Caco-2 (cell line): ENCODE measurements at regions not wholly inside any gene's neighbourhood (a gene's known extent, or its start where the extent isn't known, plus 50 kb on each side); places are given as distances from the start of the nearest gene placed in this dataset.

Experiments
- BruUV-seq: library from RNA; stranded (reverse); fragments of 400-500 nt; replicated peaks from 2 replicates; lab custom pipeline; 2021; lab: Mats Ljungman, UMichigan
- CTCF ChIA-PET: fragments of 300-600 bp; sonication (Branson Sonifier 250); formaldehyde crosslinking; loops from one replicate; lab custom pipeline; 2022; ENCODE audit warnings: antibody characterized with exemption; lab: Charles Lee
- POLR2A ChIA-PET: fragments of 300-600 bp; sonication (Branson Sonifier 250); formaldehyde crosslinking; loops from one replicate; lab custom pipeline; 2022; ENCODE audit warnings: antibody characterized with exemption; lab: Charles Lee
- DNase-seq, 2 experiments: peaks; one replicate each; pipeline versions ENCODE4 v3.0.0 to v3.0.0-alpha.2; 2020 to 2022
- H3K27me3 ChIP-seq: replicated peaks from 2 replicates; pipeline ENCODE4 v1.6.0; 2011; ENCODE audit warnings: low read length; ENCODE audit not compliant: control insufficient read depth, insufficient read depth
- H3K36me3 ChIP-seq: 2 replicates; pipeline ENCODE4 v1.5.1; 2011; ENCODE audit warnings: low read length; ENCODE audit not compliant: control insufficient read depth, insufficient read depth
- H3K4me1 ChIP-seq: fragments of 250-450 bp; sonication (Bioruptor Pico); 2 replicates; pipeline ENCODE4 v1.5.1; 2020; ENCODE audit warnings: mild to moderate bottlenecking
- H3K4me3 ChIP-seq: 2 replicates; pipeline ENCODE4 v1.5.1; 2011; ENCODE audit warnings: low read depth, mild to moderate bottlenecking, control low read depth, low read length
- H3K9me3 ChIP-seq: fragments of 250-450 bp; sonication (Bioruptor Pico); 2 replicates; pipeline ENCODE4 v1.5.1; 2020; ENCODE audit warnings: mild to moderate bottlenecking, moderate library complexity
- H3K27ac Mint-ChIP-seq: one replicate; pipeline ENCODE4 v1.8.0; 2022; ENCODE audit warnings: mixed read lengths; ENCODE audit not compliant: unreplicated experiment
- H3K27me3 Mint-ChIP-seq: one replicate; pipeline ENCODE4 v1.8.0; 2022; ENCODE audit warnings: mixed read lengths; ENCODE audit not compliant: insufficient read depth, unreplicated experiment
- H3K36me3 Mint-ChIP-seq: one replicate; pipeline ENCODE4 v1.8.0; 2022; ENCODE audit warnings: mild to moderate bottlenecking, mixed read lengths; ENCODE audit not compliant: insufficient read depth, unreplicated experiment
- H3K4me1 Mint-ChIP-seq: one replicate; pipeline ENCODE4 v1.8.0; 2022; ENCODE audit warnings: low read depth, mixed read lengths; ENCODE audit not compliant: unreplicated experiment
- H3K4me3 Mint-ChIP-seq: one replicate; pipeline ENCODE4 v1.8.0; 2022; ENCODE audit warnings: mild to moderate bottlenecking, moderate library complexity, mixed read lengths; ENCODE audit not compliant: unreplicated experiment
- H3K9me3 Mint-ChIP-seq: one replicate; pipeline ENCODE4 v1.8.0; 2022; ENCODE audit warnings: mixed read lengths; ENCODE audit not compliant: unreplicated experiment
- intact Hi-C: fragments of 100-400 bp; cut with micrococcal nuclease; formaldehyde crosslinking; loops from one replicate; pipeline ENCODE4 v1.10.0; 2022; ENCODE audit not compliant: unreplicated experiment
- TF ChIP-seq, protein P1 (sequence below), 2 experiments: fragments of 200-600 bp in 1 of 2; IDR thresholded peaks; 1 replicate in 1 of 2; 2 replicates in 1 of 2; pipeline versions ENCODE4 v1.5.1 to v1.8.0; 2011 to 2022; ENCODE audit warnings: antibody characterized with exemption in 1 of 2, control low read depth in 1 of 2, inconsistent platforms in 1 of 2, low read depth in 1 of 2, low read length in 1 of 2, mild to moderate bottlenecking in 1 of 2, moderate library complexity in 1 of 2; ENCODE audit not compliant: insufficient read depth in 1 of 2, severe bottlenecking in 1 of 2, unreplicated experiment in 1 of 2

GRCh38 chr2:81937944-81938343, 1633.4 kb upstream of the LRRTM1 start:
- no TSS peak for BruUV-seq
- intact Hi-C loops: no loop called here
- H3K9me3 ChIP-seq: no peaks in the 10 kb centered on the region
- no peak overlapping the region for H3K4me3 Mint-ChIP-seq
- TF ChIP-seq, protein P1, sequence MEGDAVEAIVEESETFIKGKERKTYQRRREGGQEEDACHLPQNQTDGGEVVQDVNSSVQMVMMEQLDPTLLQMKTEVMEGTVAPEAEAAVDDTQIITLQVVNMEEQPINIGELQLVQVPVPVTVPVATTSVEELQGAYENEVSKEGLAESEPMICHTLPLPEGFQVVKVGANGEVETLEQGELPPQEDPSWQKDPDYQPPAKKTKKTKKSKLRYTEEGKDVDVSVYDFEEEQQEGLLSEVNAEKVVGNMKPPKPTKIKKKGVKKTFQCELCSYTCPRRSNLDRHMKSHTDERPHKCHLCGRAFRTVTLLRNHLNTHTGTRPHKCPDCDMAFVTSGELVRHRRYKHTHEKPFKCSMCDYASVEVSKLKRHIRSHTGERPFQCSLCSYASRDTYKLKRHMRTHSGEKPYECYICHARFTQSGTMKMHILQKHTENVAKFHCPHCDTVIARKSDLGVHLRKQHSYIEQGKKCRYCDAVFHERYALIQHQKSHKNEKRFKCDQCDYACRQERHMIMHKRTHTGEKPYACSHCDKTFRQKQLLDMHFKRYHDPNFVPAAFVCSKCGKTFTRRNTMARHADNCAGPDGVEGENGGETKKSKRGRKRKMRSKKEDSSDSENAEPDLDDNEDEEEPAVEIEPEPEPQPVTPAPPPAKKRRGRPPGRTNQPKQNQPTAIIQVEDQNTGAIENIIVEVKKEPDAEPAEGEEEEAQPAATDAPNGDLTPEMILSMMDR (IDR thresholded peaks at IDR 0.05; ENCODE audit: insufficient read depth in 1 of 2, low read depth in 1 of 2, low read length in 1 of 2, severe bottlenecking in 1 of 2, unreplicated experiment in 1 of 2): no peak
- peaks cover 10% of the 10 kb centered on the region for H3K9me3 Mint-ChIP-seq
- no peak overlapping the region for H3K4me3 ChIP-seq
- H3K4me1 ChIP-seq: peaks cover 3% of the 10 kb centered on the region; the same call in 1 of the 2 replicates
- H3K36me3 ChIP-seq: no peaks in the 10 kb centered on the region
- CTCF ChIA-PET: no interaction called here
- no peaks in the 10 kb centered on the region for H3K27me3 ChIP-seq
- no peaks in the 10 kb centered on the region for H3K36me3 Mint-ChIP-seq
- POLR2A ChIA-PET: no interaction called here
- no peaks in the 10 kb centered on the region for H3K4me1 Mint-ChIP-seq
- H3K27ac Mint-ChIP-seq: no peak overlapping the region
- no peaks in the 10 kb centered on the region for H3K27me3 Mint-ChIP-seq
- no peak for DNase-seq

- Histone ChIP-seq H3K9me3 (no peaks in the 10 kb centered on the region), H3K4me3 (no peak overlapping the region), H3K4me1 (no peaks in the 10 kb centered on the region), H3K27me3 (no peaks in the 10 kb centered on the region), H3K36me3 (no peaks in the 10 kb centered on the region)
- CTCF ChIA-PET: no interaction called here
- no peaks in the 10 kb centered on the region for H3K36me3 Mint-ChIP-seq
- BruUV-seq: no TSS peak
- H3K27me3 Mint-ChIP-seq: peaks cover 3% of the 10 kb centered on the region
- no peak overlapping the region for H3K4me3 Mint-ChIP-seq
- TF ChIP-seq, protein P1 (IDR thresholded peaks at IDR 0.05; ENCODE audit: insufficient read depth in 1 of 2, low read depth in 1 of 2, low read length in 1 of 2, severe bottlenecking in 1 of 2, unreplicated experiment in 1 of 2): no peak
- POLR2A ChIA-PET: no interaction called here
- H3K27ac Mint-ChIP-seq: no peak overlapping the region
- no peak for DNase-seq
- intact Hi-C loops: no loop called here
- H3K9me3 Mint-ChIP-seq: no peaks in the 10 kb centered on the region
- H3K4me1 Mint-ChIP-seq: no peaks in the 10 kb centered on the region
These were observed 1599.0 kb upstream of the LRRTM1 start for GRCh38 chr2:81903534-81903933.

DNA sequence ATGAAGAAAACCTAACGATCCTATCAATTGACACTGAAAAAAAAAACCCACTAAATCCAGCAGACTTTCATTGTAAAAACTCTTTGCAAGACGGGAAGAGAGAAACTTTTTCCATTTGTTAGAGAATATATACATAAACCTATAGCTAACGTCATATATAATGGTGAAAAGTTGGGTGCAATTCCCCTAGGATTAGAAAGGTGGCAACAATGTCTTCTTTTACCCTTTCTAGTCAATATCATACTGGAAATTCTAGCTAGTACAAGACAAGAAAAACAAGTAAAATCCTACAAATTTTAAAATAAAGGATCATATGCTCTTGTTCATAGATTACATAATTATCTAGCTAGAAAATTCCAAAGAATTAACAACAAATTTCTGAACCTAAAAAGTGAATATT, 1596.5 kb upstream of the LRRTM1 start:
- no peaks in the 10 kb centered on the region for H3K36me3 ChIP-seq
- CTCF ChIA-PET: interaction anchor here (0.7 kb wide), 1 partner anchor 384 kb away, joined by 4 read pairs; no protein-coding TSS in a partner anchor

More for the DNA sequence above, 1596.5 kb upstream of the LRRTM1 start:
- no peaks in the 10 kb centered on the region for H3K4me1 Mint-ChIP-seq
- H3K4me1 ChIP-seq: no peaks in the 10 kb centered on the region
- H3K4me3 ChIP-seq: no peak overlapping the region
- POLR2A ChIA-PET: no interaction called here
- TF ChIP-seq, protein P1 (IDR thresholded peaks at IDR 0.05; ENCODE audit: insufficient read depth in 1 of 2, low read depth in 1 of 2, low read length in 1 of 2, severe bottlenecking in 1 of 2, unreplicated experiment in 1 of 2): peak; percentile 36 to 45
- H3K9me3 ChIP-seq: no peaks in the 10 kb centered on the region
- BruUV-seq: no TSS peak
- no peak overlapping the region for H3K27ac Mint-ChIP-seq
- H3K27me3 Mint-ChIP-seq: peaks cover 9% of the 10 kb centered on the region
- no peak overlapping the region for H3K4me3 Mint-ChIP-seq
- intact Hi-C loops: no loop called here
- H3K36me3 Mint-ChIP-seq: no peaks in the 10 kb centered on the region
- no peak for DNase-seq
- no peaks in the 10 kb centered on the region for H3K27me3 ChIP-seq
- no peaks in the 10 kb centered on the region for H3K9me3 Mint-ChIP-seq
